ENCODE measurements at regions not wholly inside any gene's neighbourhood (a gene's known extent, or its start where the extent isn't known, plus 50 kb on each side); places are given as distances from the start of the nearest gene placed in this dataset.

GRCh38 chr3:78154521-78155186 is 1114.8 kb downstream of the ROBO2 start:
- TF ChIP-seq, protein P1, sequence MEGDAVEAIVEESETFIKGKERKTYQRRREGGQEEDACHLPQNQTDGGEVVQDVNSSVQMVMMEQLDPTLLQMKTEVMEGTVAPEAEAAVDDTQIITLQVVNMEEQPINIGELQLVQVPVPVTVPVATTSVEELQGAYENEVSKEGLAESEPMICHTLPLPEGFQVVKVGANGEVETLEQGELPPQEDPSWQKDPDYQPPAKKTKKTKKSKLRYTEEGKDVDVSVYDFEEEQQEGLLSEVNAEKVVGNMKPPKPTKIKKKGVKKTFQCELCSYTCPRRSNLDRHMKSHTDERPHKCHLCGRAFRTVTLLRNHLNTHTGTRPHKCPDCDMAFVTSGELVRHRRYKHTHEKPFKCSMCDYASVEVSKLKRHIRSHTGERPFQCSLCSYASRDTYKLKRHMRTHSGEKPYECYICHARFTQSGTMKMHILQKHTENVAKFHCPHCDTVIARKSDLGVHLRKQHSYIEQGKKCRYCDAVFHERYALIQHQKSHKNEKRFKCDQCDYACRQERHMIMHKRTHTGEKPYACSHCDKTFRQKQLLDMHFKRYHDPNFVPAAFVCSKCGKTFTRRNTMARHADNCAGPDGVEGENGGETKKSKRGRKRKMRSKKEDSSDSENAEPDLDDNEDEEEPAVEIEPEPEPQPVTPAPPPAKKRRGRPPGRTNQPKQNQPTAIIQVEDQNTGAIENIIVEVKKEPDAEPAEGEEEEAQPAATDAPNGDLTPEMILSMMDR (conservative IDR thresholded peaks at IDR 0.05; ENCODE audit: low read length) = no peak
- no peak for TF ChIP-seq EZH2phosphoT487 (IDR thresholded peaks at IDR 0.05; ENCODE audit: borderline replicate concordance, low read depth, low read length)
